Progenitor cell of endocrine pancreas (in vitro differentiated cells): ENCODE measurements at regions not wholly inside any gene's neighbourhood (a gene's known extent, or its start where the extent isn't known, plus 50 kb on each side); places are given as distances from the start of the nearest gene placed in this dataset.

Source experiments
- DNase-seq: peaks from one replicate; pipeline ENCODE4 v3.0.0; 2021; ENCODE audit warnings: low spot score; ENCODE audit not compliant: unreplicated experiment
- H3K27ac Mint-ChIP-seq: 2 replicates; pipeline ENCODE4 v1.8.0; 2021; ENCODE audit warnings: mild to moderate bottlenecking, moderate library complexity, mixed read lengths
- H3K27me3 Mint-ChIP-seq: 2 replicates; pipeline ENCODE4 v1.8.0; 2021; ENCODE audit warnings: mixed read lengths
- H3K36me3 Mint-ChIP-seq: 2 replicates; pipeline ENCODE4 v1.8.0; 2022; ENCODE audit warnings: mixed read lengths; ENCODE audit not compliant: insufficient read depth
- H3K4me1 Mint-ChIP-seq: 2 replicates; pipeline ENCODE4 v1.8.0; 2021; ENCODE audit warnings: low read depth, mixed read lengths
- H3K4me3 Mint-ChIP-seq: 2 replicates; pipeline ENCODE4 v1.8.0; 2021; ENCODE audit warnings: low read depth, mild to moderate bottlenecking, moderate library complexity, mixed read lengths
- H3K9me3 Mint-ChIP-seq: 2 replicates; pipeline ENCODE4 v1.8.0; 2021; ENCODE audit warnings: low read depth, mixed read lengths
- TF ChIP-seq, protein P1 (sequence below): fragments of 200-600 bp; sonication (generic); IDR thresholded peaks from one replicate; pipeline ENCODE4 v1.5.0; 2021; ENCODE audit warnings: antibody characterized with exemption, mild to moderate bottlenecking; ENCODE audit not compliant: unreplicated experiment

GRCh38 chr12:38016602-38017001 lies 300.0 kb upstream of the ALG10B start:
- TF ChIP-seq, protein P1, sequence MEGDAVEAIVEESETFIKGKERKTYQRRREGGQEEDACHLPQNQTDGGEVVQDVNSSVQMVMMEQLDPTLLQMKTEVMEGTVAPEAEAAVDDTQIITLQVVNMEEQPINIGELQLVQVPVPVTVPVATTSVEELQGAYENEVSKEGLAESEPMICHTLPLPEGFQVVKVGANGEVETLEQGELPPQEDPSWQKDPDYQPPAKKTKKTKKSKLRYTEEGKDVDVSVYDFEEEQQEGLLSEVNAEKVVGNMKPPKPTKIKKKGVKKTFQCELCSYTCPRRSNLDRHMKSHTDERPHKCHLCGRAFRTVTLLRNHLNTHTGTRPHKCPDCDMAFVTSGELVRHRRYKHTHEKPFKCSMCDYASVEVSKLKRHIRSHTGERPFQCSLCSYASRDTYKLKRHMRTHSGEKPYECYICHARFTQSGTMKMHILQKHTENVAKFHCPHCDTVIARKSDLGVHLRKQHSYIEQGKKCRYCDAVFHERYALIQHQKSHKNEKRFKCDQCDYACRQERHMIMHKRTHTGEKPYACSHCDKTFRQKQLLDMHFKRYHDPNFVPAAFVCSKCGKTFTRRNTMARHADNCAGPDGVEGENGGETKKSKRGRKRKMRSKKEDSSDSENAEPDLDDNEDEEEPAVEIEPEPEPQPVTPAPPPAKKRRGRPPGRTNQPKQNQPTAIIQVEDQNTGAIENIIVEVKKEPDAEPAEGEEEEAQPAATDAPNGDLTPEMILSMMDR: no peak
- DNase-seq: no peak
- Mint-ChIP-seq H3K27me3 (no peaks in the 10 kb centered on the region), H3K9me3 (peaks cover 28% of the 10 kb centered on the region), H3K4me3 (no peak overlapping the region), H3K4me1 (no peaks in the 10 kb centered on the region), H3K36me3 (no peaks in the 10 kb centered on the region), H3K27ac (no peak overlapping the region)

- no peak for DNase-seq
- Mint-ChIP-seq H3K4me3 (no peak overlapping the region), H3K27me3 (no peaks in the 10 kb centered on the region), H3K27ac (no peak overlapping the region), H3K9me3 (peaks cover 32% of the 10 kb centered on the region), H3K4me1 (no peaks in the 10 kb centered on the region), H3K36me3 (no peaks in the 10 kb centered on the region)
- TF ChIP-seq, protein P1: no peak
Measured at GRCh38 chr12:38025916-38026315, 290.7 kb upstream of the ALG10B start.

DNA sequence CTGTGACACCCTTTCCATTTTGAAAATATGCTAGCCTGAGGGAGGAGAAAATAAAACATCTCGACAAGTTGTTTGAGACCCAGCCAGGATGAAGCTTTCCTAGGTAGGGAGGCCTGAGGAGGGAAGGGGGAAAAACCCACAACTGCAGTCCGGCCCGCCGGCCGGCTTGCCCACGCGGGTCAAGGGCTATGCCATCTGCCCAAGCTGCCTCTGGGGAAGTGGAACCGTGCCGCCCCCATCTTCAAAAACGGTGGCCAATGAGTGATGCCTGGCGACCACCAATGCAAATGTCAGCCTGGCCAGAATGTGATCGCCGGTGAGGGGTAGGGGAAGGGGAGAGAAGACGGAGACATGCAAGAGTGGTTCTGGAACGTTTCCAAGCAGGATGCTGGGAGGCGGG lies 263.5 kb upstream of the ALG10B start:
- TF ChIP-seq, protein P1: no peak
- H3K4me1 Mint-ChIP-seq: no peaks in the 10 kb centered on the region
- no peaks in the 10 kb centered on the region for H3K27me3 Mint-ChIP-seq
- DNase-seq: no peak
- no peak overlapping the region for H3K27ac Mint-ChIP-seq
- no peak overlapping the region for H3K4me3 Mint-ChIP-seq
- peaks cover 12% of the 10 kb centered on the region for H3K36me3 Mint-ChIP-seq
- peaks cover 57% of the 10 kb centered on the region for H3K9me3 Mint-ChIP-seq

DNA sequence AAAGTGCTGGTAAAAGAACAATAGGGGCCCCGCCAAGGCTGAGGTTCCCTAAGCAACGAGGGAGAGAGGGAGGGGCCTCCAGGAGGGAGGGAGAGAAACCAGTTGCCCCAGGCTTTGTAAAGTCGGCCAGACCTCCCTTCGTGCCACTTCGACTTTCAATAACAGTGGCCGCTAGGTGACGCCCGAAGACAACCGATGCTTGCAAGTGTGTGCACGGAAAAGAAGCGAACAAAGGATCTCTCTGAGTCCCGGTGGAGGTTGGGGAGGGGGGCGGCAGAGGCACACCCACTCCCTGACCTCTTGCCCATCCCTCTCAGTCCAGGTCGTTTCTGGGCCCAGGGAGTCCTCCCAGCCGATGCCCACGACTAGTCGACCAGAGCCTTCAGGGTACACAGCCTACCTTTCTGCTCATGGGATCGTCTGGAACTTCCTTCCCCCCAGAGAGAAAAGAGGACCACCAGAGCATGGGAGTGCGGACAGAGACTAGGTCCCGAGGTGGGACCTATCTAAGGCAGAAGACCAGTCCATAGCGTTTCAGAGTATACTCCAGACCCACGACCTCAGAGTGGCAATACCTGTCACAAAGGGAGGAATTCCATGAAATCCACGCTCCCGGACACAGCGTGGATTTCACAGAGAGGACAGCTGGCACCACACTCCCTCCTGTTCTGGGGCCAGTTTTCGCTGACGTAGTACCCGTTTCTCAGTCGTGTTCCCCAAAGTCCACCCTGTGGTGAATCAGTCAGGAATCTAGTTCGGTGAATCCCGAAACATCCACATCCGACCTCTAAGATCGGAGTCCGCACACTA lies 262.7 kb upstream of the ALG10B start:
- no peaks in the 10 kb centered on the region for H3K4me1 Mint-ChIP-seq
- DNase-seq: no peak
- H3K4me3 Mint-ChIP-seq: no peak overlapping the region
- TF ChIP-seq, protein P1: no peak
- peaks cover 56% of the 10 kb centered on the region for H3K9me3 Mint-ChIP-seq
- H3K27ac Mint-ChIP-seq: no peak overlapping the region
- peaks cover 12% of the 10 kb centered on the region for H3K36me3 Mint-ChIP-seq
- no peaks in the 10 kb centered on the region for H3K27me3 Mint-ChIP-seq

GRCh38 chr12:38056701-38057689 lies 259.6 kb upstream of the ALG10B start:
- Mint-ChIP-seq H3K27ac (no peak overlapping the region), H3K4me3 (no peak overlapping the region), H3K4me1 (no peaks in the 10 kb centered on the region), H3K9me3 (peaks cover 48% of the 10 kb centered on the region), H3K27me3 (no peaks in the 10 kb centered on the region), H3K36me3 (peaks cover 11% of the 10 kb centered on the region)
- no peak for DNase-seq
- TF ChIP-seq, protein P1: no peak
